HEK293 (cell line): ENCODE measurements at regions not wholly inside any gene's neighbourhood (a gene's known extent, or its start where the extent isn't known, plus 50 kb on each side); places are given as distances from the start of the nearest gene placed in this dataset.

ENCODE experiments used
- BCL11B ChIP-seq: fragments of 450-650 bp; formaldehyde crosslinking; IDR thresholded peaks from 2 replicates; pipeline ENCODE4 v1.5.1; 2016; ENCODE audit warnings: low read depth, missing biosample characterization, missing genetic modification characterization
- CTCF ChIP-seq: fragments of 450-650 bp; formaldehyde crosslinking; IDR thresholded peaks from 2 replicates; pipeline ENCODE4 v1.5.1; 2016; ENCODE audit warnings: missing biosample characterization, missing genetic modification characterization
- MEIS1 ChIP-seq: sonication (generic); formaldehyde crosslinking; IDR thresholded peaks from 2 replicates; pipeline ENCODE4 v1.8.1; 2022; ENCODE audit warnings: missing genetic modification reagents, mild to moderate bottlenecking, borderline replicate concordance
- REST ChIP-seq: fragments of 450-650 bp; formaldehyde crosslinking; IDR thresholded peaks from 2 replicates; pipeline ENCODE4 v1.5.1; 2016; ENCODE audit warnings: missing biosample characterization, missing genetic modification characterization
- SP2 ChIP-seq: fragments of 450-650 bp; formaldehyde crosslinking; IDR thresholded peaks from 2 replicates; pipeline ENCODE4 v1.5.1; 2016; ENCODE audit warnings: missing biosample characterization, missing genetic modification characterization
- TRIM28 ChIP-seq: IDR thresholded peaks from 2 replicates; pipeline ENCODE4 v1.6.1; 2011; ENCODE audit warnings: low read length, control low read depth, borderline replicate concordance
- ZBTB6 ChIP-seq: fragments of 450-650 bp; formaldehyde crosslinking; IDR thresholded peaks from 2 replicates; pipeline ENCODE4 v1.5.1; 2017; ENCODE audit warnings: missing biosample characterization, missing genetic modification characterization
- ZNF169 ChIP-seq: fragments of 450-650 bp; formaldehyde crosslinking; IDR thresholded peaks from 2 replicates; pipeline ENCODE4 v1.5.1; 2016; ENCODE audit warnings: missing biosample characterization, missing genetic modification characterization
- ZNF391 ChIP-seq: fragments of 450-650 bp; formaldehyde crosslinking; IDR thresholded peaks from 2 replicates; pipeline ENCODE4 v1.5.1; 2016; ENCODE audit warnings: low read depth, missing biosample characterization, missing genetic modification characterization, borderline replicate concordance
- ZNF394 ChIP-seq: fragments of 450-650 bp; formaldehyde crosslinking; IDR thresholded peaks from 2 replicates; pipeline ENCODE4 v1.5.1; 2016; ENCODE audit warnings: missing biosample characterization, missing genetic modification characterization, mild to moderate bottlenecking, moderate library complexity, borderline replicate concordance
- ZNF404 ChIP-seq: fragments of 450-650 bp; formaldehyde crosslinking; IDR thresholded peaks from 2 replicates; pipeline ENCODE4 v1.5.1; 2017; ENCODE audit warnings: missing biosample characterization, missing genetic modification characterization
- ZNF416 ChIP-seq: fragments of 450-650 bp; formaldehyde crosslinking; IDR thresholded peaks from 2 replicates; pipeline ENCODE4 v1.5.1; 2016; ENCODE audit warnings: missing biosample characterization, missing genetic modification characterization
- ZNF707 ChIP-seq: fragments of 450-650 bp; formaldehyde crosslinking; IDR thresholded peaks from 2 replicates; pipeline ENCODE4 v1.5.1; 2016; ENCODE audit warnings: missing biosample characterization, missing genetic modification characterization
- ZSCAN30 ChIP-seq: fragments of 450-650 bp; IDR thresholded peaks from 2 replicates; pipeline ENCODE4 v1.5.1; 2018; ENCODE audit warnings: missing biosample characterization, mild to moderate bottlenecking, missing genetic modification characterization, moderate library complexity

GRCh38 chr5:58392496-58392895 is 67.4 kb downstream of the PLK2 start:
- TF ChIP-seq CTCF (tag by site-specific recombination) (no peak), TRIM28 (no peak), ZNF404 (tag by site-specific recombination) (no peak), REST (no peak), ZSCAN30 (tag by site-specific recombination) (no peak), ZNF391 (tag by site-specific recombination) (no peak), ZNF416 (tag by site-specific recombination) (no peak), BCL11B (tag by site-specific recombination) (no peak), SP2 (tag by site-specific recombination) (no peak), ZNF169 (tag by site-specific recombination) (no peak), ZNF707 (tag by site-specific recombination) (no peak), MEIS1 (CRISPR knock-in tag) (no peak), ZNF394 (tag by site-specific recombination) (no peak), ZBTB6 (tag by site-specific recombination) (no peak)
